ENCODE measurements at regions not wholly inside any gene's neighbourhood (a gene's known extent, or its start where the extent isn't known, plus 50 kb on each side); places are given as distances from the start of the nearest gene placed in this dataset.

GRCh38 chr4:182105416-182105815, 137.8 kb upstream of the TENM3 start:
- TF ChIP-seq CTCF (IDR thresholded peaks at IDR 0.05) (no peak), POLR2A (IDR thresholded peaks at IDR 0.05) (no peak)
